ENCODE measurements at regions not wholly inside any gene's neighbourhood (a gene's known extent, or its start where the extent isn't known, plus 50 kb on each side); places are given as distances from the start of the nearest gene placed in this dataset.

DNA sequence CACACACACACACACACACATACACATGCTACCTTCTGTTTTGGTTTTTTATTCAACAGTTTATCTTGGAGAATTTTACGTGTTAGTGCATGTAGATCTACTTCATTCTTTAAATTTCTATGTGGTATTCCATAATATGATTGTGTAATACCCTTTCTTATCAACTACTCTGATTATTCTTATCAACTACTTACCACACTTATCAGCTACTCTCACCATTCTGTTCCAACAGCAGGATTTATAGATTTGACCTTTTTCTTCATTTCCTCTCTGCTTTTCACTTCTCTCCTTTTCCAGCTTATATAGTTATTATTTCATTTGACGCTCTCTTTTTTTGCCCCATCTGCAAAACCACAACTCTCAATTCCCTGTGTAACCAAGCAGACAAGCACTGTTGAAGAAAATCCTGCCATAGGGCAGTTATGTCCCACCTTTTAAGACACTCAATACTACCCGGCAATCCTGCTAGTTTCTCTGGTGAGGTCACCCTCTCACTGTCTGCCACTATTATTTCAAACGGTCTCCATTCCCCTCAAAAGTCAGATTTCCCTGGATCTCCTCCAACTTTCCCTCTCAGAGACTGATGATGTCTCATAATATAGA is 56.9 kb upstream of the SATB1 start:
- DNase-seq (ENCODE audit: extremely low spot score): no peak
- POLR2A ChIA-PET: no interaction called here
- CTCF ChIA-PET: no interaction called here
- TF ChIP-seq, protein P1, sequence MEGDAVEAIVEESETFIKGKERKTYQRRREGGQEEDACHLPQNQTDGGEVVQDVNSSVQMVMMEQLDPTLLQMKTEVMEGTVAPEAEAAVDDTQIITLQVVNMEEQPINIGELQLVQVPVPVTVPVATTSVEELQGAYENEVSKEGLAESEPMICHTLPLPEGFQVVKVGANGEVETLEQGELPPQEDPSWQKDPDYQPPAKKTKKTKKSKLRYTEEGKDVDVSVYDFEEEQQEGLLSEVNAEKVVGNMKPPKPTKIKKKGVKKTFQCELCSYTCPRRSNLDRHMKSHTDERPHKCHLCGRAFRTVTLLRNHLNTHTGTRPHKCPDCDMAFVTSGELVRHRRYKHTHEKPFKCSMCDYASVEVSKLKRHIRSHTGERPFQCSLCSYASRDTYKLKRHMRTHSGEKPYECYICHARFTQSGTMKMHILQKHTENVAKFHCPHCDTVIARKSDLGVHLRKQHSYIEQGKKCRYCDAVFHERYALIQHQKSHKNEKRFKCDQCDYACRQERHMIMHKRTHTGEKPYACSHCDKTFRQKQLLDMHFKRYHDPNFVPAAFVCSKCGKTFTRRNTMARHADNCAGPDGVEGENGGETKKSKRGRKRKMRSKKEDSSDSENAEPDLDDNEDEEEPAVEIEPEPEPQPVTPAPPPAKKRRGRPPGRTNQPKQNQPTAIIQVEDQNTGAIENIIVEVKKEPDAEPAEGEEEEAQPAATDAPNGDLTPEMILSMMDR (IDR thresholded peaks at IDR 0.05; ENCODE audit: control extremely low read depth, extremely low read depth, low read depth, missing control alignments): no peak

GRCh38 chr3:18477620-18478019 is 52.5 kb upstream of the SATB1 start:
- TF ChIP-seq, protein P1 (IDR thresholded peaks at IDR 0.05; ENCODE audit: control extremely low read depth, extremely low read depth, low read depth, missing control alignments): no peak
- DNase-seq (ENCODE audit: extremely low spot score): no peak
- POLR2A ChIA-PET: no interaction called here
- CTCF ChIA-PET: no interaction called here

All from GM10248 (cell line).